DMS114 treated with DMSO at 0.1 percent for 48 hours (cell line): ENCODE measurements at regions not wholly inside any gene's neighbourhood (a gene's known extent, or its start where the extent isn't known, plus 50 kb on each side); places are given as distances from the start of the nearest gene placed in this dataset.

Experiments
- DNase-seq: peaks from one replicate; lab custom pipeline; 2025; ENCODE audit not compliant: unreplicated experiment; lab: John Stamatoyannopoulos, UW

DNA sequence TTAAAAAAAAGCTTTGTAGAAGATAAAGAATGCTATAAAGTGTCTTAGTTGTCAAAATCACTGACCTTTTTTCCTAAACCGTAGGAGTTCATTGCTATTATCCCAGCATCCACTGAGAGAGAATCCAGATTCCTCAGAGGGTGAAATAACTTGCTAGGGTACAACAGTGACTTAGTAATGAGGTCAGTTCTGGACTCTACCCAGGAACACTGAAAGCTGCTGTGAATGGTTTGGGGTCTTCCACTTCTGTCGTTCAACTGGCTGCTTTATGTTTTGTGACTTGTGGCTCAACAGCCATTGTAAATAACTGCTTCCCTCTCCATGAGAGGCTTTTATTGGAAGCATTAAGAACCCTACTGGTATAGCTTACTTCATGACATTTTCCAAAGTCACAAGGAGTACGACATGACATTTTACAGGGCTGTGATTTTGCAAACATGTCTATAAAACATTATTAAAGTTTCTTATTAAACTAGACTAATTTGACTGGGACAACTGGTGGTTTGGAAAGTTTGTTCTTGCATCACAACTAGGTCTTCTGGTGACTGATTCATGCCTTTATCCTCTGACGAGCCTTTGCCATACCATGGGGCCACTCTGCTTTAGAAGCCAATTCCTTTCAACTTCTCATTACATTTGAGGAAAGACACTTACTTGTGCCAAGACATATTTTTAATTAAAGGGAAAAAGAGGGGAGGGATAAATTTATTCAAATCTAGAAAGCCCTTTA, 92.2 kb upstream of the CDH11 start:
- DNase-seq = no peak

DNA sequence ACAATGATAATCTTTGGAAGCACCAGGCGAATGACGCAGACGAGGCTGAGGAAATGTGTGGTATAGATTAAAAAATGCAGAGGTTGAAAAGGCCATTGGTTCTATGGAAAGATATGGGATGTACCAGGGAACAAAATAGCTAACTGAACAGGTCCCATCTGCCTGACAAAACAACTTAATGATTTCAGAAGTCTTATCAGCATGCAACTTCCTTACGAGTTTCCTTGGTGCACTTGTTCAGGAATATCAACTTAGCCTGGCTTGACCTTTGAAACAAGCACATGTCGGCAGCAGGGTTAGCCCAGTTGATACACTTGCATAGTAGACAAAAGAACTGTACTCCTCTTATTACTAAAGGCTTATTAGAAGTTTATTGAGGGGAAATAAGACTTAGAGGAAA, 90.9 kb upstream of the CDH11 start:
- no peak for DNase-seq

GRCh38 chr16:65212240-65212639, 90.4 kb upstream of the CDH11 start:
- no peak for DNase-seq

DNA sequence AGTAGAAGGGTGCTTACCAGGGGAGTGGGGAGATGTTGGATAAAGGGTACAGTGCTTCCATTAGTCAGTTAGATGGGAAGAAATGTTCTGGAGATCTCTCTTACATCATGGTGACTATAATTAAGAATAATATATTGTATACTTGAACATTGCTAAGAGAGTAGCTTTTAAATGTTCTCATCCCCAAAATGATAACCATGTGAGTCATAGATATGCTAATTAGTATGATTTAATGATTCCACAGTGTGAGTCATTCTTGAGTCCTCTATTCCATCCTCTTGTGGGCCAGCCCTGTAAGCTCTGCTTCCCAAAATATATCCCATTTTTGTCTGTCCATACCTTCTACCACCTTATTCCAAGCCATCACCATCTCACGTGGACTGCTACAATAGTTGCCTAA, 80.6 kb upstream of the CDH11 start:
- DNase-seq = no peak

GRCh38 chr16:65201511-65201910, 79.6 kb upstream of the CDH11 start:
- no peak for DNase-seq

DNA sequence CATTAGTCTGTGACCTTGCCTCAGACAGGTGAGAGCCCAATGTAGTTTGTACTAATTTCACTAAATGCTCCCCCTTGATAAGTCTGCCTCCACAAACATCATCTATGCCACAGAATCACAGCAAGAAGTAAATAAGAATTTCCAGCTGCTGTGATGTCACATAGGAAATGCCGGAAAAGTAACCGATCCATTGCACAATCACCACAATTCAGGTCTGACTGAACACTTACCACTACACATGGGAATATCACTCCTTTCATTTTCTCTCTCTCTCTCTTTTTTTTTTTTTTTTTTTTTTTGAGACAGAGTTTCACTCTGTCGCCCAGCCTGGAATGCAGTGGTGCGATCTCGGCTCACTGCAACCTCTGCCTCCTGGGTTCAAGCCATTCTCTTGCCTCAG, 79.0 kb upstream of the CDH11 start:
- DNase-seq = no peak

DNA sequence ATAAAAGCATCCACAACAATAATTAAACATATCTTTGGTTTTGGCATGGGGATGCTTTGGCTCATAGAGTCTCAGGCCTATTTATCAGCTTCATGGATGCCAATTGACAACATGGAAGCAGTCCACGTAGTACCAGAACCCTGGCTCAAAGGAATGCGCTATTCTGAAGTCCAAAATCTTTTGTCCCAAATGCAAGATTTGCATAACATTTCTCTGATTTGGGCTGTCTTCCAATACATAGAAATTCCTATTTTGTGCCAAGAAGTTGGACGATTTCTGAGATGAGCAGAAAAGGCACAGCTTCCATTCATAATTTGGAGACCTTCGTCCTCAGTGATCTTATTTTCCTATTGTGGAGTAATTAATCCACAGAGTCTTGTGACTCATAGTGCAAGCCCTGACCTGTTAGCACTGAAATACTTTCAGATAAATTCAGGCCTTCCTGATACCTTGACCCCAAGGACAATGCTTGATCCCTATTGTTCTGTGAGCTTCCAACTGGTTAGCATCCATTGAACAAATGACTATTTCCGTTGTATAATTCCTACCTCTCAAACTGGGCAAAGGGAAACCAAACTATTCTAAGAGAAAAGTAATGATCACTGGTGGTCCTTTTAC, 78.4 kb upstream of the CDH11 start:
- DNase-seq = no peak

DNA sequence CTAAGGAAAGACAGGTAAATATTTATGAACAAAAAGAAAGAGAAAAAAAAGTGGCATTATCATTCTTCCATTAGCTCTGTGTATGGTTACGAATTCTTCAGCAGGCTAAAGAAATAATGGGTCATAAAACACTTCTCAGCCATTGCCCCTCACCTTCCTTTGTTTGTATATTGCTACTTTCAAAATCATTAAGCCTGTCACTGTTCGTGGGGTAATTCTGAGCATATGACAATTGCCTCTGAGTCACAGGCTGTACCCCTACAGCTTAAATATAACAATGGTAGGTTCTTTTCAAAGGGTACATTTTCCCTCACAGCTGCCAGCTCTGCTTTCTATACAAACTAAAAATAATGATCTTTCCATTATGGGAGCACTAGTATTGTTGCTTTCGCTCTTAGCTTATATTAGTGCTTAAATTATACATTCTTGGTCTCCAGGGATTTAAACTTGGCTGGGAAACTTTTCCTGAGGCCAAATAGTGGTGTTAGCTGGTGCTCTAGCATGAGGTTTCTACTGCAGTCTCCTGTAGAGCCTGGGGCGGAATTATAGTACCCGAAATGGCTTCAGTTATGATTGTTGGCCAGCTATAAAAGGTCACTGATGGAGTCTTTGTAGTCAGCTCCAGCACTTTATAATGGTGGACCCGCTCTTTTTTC, 74.7 kb upstream of the CDH11 start:
- no peak for DNase-seq

GRCh38 chr16:65195998-65196397, 74.1 kb upstream of the CDH11 start:
- no peak for DNase-seq

DNA sequence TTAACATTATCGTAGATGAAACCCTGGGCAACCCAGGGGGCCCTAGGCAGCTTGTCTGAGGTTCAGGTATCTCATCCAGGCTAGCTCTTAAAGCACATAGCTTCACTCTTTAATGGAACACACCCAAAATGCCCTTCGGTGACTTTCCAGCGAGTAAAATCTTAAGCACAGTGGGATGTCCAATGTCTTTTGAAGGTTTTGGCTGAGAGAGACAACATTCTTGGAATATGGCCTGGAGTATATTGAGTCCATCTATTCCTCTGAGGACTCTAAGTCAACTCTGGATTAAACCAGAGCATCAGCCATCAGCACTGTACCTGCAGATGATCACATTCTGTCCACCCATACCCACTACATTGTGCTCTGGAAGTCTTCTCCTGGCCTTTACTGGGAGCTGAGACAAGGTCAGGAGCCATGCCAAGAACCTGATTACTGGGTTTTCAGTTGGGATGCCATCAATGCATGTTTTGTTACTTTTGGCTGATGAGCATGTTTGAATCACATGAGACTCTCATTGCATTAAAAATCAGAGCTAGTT, 63.4 kb upstream of the CDH11 start:
- no peak for DNase-seq

- DNase-seq = no peak
These were observed 59.3 kb upstream of the CDH11 start for GRCh38 chr16:65181071-65181561.

GRCh38 chr16:65178151-65178550, 56.3 kb upstream of the CDH11 start:
- no peak for DNase-seq

- no peak for DNase-seq
These were observed 54.7 kb upstream of the CDH11 start for GRCh38 chr16:65176603-65177002.

GRCh38 chr16:65172356-65172755, 50.5 kb upstream of the CDH11 start:
- no peak for DNase-seq
